GM21447 (cell line): ENCODE measurements at regions not wholly inside any gene's neighbourhood (a gene's known extent, or its start where the extent isn't known, plus 50 kb on each side); places are given as distances from the start of the nearest gene placed in this dataset.

Experiments used
- ATAC-seq: cut with Tn5 transposase; IDR thresholded peaks from one replicate; pipeline ENCODE4 v1.9.1; 2021; ENCODE audit not compliant: unreplicated experiment

DNA sequence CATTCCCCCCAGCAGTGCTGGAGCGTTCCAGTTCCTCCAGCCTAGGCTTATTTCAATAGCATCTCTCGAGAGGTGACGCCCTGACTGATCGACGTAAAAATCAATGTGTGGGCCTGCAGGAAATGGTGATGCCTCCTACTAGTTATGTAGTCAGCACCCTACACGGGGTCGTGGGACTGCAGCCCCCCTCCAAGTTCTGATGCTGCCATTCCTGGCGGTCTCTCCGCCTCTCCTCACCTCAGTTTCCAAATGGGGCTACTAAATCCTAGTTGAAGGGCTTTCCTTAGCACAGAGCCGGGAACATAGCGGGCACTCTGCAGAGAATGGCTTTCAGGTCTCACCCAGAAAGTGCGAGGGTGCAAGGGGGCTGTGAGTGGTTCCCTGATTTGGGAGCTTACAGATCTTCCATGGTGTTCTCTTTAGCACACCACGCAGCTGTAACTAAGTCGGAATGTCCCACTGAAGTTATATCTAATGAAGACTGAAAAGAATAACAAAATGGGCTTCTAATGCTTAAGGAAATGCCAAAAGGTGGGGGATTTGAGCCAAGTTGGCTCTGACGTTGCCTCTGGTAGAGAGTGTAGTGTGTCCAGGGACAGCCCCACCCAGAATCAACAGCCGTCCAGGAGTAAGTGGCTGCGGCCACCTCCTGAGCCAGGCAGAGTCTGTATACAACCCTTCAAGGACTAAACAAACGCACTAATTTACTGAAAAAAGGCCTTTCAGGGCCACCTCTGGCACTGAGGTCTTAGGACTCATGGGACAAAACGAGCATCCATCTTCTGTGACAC is 299.7 kb upstream of the FOXF1 start:
- ATAC-seq = no peak

GRCh38 chr16:86211265-86211664 is 299.1 kb upstream of the FOXF1 start:
- ATAC-seq = no peak

DNA sequence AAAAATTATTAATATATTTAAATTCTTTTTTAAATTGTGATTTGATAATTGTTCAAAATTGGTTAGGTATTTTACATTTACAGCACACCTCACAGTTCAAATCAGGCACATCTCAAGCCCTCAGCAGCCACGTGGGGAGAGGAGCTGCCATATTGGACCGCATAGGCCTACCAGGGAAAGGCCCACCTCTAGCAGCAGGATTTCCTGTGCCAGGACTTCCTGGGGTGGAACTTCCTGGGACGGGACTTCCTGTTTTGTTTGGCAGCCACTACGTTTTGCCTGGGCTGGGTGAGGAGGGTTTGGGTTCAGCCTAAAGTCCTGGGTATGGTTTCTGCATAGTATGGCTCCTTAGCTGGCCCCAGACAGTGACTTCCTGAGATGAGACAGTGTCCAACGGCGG is 298.5 kb upstream of the FOXF1 start:
- ATAC-seq = no peak

DNA sequence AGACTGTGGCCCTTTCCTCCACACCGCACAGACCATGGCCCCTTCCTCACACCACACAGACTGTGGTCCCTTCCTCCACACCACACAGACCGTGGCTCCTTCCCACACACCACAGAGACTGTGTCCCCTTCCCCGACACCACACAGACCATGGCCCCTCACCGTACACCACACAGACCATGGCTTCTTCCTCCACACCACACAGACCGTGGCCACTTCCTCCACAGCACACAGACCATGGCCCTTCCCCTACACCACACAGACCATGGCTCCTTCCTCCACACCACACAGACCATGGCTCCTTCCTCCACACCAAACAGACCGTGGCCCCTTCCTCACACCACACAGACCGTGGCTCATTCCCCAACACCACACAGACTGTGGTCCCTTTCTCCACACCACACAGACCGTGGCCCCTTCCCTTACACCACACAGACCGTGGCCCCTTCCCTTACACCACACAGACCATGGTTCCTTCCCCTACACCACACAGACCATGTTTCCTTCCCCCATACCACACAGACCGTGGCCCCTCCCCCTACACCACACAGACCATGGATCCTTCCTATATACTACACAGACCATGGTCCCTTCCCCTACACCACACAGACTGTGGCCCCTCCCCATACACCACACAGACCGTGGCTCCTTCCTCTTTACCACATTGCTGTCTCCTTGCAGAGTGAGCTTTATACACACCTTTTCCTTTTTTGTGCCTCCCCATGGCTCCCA is 297.5 kb upstream of the FOXF1 start:
- no peak for ATAC-seq

DNA sequence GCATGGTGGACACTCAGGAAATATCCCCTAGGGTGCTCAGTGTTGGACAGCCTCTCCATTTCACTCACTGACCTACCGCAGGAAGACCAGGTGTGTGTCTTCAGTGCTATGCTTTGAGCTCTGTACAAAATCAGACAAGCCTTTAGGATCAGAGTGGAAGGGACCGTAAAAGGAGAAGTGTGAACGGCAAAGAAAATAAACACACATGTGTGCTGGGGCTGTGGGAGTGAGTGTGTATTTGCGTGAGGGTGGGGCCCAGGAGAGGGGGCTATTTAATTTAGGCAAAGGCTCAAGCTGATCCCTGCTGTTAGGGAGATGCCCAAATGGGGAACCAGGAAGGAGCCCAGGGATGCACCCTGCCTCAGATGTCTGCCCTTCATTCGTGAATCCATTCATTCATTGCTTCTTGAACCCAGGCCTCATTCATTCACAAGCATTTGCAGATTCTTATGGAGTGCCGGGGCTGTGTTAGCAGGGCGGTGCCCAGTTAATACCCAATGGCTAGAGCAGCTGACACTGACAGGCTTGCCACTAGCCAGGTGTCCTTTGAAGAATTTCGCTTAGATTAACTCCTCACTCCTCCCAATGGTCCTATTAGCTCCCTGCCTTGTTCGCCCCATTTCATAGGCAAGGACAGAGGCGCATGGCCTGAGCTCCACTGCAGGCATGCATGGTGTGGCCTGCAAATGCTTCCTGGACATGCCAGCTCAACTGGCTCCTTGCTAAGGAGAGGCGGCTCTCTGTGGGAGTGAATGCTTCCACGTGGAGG is 296.7 kb upstream of the FOXF1 start:
- no peak for ATAC-seq

DNA sequence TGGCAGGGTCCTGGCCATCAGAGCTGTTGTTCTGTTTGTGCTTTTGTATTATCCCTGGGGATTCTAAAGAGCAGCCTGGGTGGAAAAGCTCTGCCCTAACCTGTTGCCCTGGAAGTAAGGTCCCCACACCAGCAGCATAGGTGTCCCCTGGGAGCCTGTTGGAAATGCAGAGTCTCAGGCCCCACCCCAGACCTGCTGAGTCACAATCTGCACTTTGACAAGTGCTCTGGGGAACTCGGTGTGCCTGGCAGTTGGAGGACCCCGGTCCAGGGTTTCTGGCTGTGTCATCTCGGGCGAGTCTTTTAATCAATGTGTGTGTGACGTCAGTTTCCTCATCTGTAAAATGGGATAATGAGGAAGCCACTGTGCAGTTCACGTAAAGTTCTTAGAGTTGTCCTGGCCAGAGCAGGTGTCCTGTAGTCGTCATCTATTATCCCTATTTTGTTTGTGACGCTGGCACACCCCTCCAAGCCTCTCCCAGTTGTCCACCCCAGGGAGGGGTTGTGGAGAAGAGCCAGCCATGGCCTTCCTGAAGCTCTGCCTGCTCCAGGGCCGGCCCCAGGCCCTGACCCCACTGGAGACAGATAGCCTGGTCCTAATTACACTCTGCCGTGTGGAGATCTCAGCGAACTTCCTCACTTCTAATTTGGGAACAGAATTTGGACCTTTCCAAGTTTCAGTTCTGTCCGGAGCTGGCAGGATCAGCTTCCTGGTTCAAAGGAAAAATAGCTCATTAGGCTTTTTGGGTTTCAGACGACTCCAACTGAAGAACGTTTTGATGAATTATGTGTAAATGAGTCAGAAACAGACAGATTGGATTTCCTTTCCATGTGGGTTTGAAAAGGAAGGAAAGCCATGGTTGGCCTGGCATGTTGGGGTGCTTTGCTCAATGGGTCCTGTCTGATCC is 295.7 kb upstream of the FOXF1 start:
- no peak for ATAC-seq

GRCh38 chr16:86215233-86215978 is 294.9 kb upstream of the FOXF1 start:
- ATAC-seq = no peak

DNA sequence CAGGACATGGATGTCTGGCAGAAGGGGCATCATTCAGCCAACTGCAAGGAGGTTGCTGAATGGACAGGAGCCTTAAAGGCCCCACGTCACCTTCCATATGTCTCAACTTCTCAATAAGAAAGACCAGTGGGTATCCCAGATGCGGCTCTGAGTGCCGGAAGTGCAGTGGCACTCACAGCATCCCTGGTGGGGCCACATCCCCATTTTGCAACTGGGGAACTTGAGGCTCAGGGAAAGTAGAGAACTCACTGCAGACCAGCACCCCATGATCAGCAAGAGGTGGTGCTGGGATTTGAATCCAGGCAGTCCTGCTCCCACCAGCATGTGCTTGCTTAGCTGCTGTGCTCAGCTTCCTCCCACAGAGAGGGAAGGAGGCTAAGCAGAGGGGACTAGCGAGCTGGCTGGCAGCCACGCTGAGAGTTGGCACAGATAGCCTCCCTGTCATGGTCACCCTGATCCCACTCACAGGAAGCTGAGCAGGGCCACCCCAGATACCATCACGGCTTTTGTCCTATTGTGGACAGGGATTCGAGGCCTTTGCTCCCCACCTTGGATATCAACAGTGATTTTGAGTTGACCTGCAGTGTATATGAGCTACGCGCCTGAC is 294.2 kb upstream of the FOXF1 start:
- no peak for ATAC-seq

DNA sequence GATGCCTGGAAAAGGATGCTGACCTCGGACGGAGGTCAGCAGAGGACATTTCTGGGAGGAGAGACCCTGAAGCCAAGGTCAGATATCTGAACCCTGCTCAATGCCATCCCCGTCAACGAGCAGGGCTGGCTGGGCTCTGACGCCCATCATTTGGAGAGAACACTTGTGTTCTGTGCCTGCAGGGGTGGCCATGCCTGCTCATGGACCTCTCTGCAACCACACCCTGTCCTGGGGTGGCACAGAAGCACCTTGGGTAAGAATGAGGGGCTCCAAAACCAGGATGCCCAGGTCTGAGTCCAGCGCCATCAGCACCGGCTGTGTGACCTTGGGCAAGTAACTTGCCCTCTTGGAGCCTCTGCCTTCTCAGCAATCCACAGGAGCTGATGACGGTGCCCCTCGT is 293.7 kb upstream of the FOXF1 start:
- no peak for ATAC-seq

- no peak for ATAC-seq
These were observed 293.1 kb upstream of the FOXF1 start for GRCh38 chr16:86217001-86217890.

DNA sequence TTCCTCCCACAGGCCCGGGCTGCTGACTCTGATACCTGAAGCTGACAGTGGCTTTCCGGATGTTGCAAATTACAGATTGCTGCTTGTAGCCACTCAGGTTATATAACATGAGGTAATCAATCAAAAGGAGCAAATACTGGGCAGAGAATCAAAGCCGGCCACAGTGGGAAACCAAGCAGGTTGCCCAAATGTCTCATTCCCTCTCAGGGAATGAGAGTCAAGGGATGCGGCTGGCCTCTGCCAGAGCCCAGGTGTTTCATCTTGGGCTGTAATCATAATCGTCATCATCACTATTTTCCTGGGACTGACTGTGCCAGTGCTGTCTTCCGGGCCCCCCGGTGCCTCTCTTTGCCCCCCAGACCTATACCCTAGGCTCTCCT is 292.4 kb upstream of the FOXF1 start:
- ATAC-seq = no peak

DNA sequence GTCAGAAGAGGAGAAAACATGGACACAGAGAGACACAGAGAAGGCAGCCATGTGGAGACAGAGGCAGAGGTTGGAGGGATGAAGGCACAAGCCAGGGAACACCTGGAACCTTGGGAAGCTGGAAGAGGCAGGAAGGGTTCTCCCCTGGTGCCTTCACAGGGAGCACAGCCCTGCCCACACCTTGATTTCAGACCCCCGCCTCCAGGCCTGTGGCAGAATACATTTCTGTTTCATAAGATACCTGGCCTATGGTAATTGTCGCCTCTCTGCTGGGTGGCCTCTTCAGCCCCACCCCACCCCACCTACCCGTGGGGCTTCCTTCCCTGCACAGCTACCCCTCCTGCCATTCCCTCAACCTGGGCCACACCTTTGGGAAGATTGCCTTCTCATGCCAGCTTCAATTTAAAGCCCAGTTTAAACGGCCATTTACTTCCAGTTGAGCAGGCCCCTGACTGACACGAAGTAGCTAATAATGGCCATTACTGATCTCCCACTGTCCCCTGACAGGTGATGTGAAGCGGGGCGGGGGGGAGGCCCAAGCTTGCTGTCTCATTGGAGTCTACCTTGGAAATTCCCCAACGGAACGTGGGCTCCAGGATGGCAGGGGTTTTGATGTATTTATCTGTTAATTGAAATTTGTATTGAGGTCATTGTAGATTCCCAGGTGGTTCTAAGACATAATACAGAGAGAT is 291.7 kb upstream of the FOXF1 start:
- no peak for ATAC-seq

DNA sequence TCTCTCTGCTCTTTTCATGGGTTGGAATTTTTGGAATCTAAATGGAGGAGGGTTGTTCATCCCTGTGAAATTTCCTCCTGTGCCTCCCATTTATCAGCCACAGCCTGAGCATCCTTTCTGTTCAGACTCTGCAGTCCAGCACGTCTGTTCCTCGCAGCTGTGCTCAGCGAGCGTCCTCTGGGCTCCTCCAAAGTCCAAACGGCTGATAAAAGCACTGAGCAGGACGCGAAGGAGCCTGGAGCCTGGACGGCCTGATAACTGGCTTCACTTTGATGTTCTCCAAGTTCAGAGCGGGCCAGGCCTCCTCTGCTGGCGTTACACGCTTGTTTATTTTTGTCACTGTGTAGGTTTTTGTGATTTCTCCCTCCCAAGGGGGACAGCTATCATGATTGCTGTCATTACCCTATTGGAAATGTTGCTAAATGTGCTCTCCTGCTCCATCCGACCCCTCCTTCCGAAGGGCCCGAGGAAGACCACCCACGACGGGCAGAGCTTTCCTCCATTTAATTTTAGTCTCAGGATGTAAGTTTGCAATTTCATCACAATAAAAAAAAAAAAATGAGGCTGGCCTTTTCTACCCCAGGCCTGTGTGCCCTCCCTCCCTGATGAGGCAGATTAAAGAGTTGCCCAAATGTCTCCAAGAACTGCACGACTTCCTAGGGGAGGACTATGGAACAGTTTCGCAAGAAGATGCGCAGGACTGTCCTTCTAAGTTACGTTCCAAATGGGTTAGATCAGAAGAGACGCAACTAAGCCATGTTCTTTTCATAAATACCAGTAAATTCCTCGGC is 290.5 kb upstream of the FOXF1 start:
- no peak for ATAC-seq

GRCh38 chr16:86220561-86220960 is 289.8 kb upstream of the FOXF1 start:
- no peak for ATAC-seq

DNA sequence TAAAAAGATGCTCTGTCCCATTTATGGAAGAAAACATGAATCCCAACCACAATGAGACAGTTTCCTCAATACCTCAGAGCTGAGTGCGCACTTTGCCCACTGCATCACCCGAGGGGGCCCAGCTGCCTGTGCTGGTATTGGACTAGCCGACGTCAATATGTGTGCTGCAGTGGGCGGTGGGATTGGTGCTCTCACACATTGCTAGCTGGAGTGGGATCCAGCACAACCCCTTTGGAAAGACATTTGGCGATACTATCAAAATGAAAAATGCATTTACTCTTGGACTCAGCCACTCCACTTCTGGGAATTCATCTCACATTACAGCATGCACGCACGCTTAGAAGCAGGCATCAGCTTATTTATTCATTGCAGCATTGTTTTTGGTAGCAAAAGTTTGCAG is 289.2 kb upstream of the FOXF1 start:
- ATAC-seq = no peak

GRCh38 chr16:86222547-86222946 is 287.8 kb upstream of the FOXF1 start:
- ATAC-seq = no peak

- ATAC-seq = no peak
These were observed 287.3 kb upstream of the FOXF1 start for GRCh38 chr16:86222965-86223551.
